ENCODE measurements at regions not wholly inside any gene's neighbourhood (a gene's known extent, or its start where the extent isn't known, plus 50 kb on each side); places are given as distances from the start of the nearest gene placed in this dataset.

DNA sequence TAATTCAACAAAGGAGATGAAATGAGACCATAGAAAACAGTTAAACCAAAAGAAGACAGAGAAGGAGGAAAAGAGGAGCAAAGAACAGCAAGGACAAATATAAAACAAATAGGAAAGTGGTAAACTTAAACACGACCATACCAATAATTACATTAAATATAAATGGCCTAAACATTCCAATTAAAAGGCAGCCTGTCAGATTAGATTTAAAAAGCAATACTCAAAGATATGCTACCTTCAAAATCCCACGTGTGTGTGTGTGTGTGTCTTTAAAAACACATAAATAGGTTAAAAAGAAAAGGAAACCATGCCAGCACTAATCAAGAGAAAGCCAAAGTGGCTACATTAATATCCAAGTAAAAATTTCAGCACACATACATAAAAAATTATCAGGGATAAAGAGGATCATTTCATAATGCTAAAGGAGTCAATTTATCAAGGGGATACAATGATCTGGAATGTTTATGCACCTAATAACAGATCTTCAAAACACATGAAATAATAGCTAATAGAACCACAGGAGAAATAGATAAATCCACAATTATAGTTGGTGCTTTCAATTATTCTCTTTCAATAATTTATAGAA lies 355.7 kb upstream of the POU3F1 start (continued):
- no peak for TF ChIP-seq REST (IDR thresholded peaks at IDR 0.05; ENCODE audit: low read depth)
- no peak for TF ChIP-seq EZH2phosphoT487 (IDR thresholded peaks at IDR 0.05; ENCODE audit: borderline replicate concordance)

DNA sequence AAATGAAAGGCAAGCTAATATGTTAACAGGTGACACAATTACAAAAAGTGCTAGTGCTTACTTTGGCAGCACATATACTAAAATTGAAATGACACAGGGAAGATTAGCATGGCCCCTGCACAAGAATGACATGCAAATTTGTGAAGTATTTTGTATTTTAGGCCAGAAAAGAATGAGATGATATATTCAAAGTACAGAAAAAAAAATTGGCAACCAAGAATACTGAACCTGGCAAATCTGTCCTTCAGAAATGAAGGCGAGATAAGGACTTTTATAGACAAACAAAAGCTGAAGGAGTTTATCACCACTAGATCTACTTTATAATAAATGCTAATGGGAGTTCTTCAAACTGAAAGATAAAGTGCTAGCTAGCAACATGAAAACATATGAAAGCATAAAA lies 350.0 kb upstream of the POU3F1 start:
- ChIA-PET RAD21 (ENCODE audit: low non-redundant PET in 1 of 2, low total read pairs in 2 of 2, uncharacterized antibody in 2 of 2, unreplicated experiment in 2 of 2) (no interaction called here), CTCF (no interaction called here), POLR2A (no interaction called here)
- H3K4me2 ChIP-seq (ENCODE audit: low read length) = no peak overlapping the region
- no peak overlapping the region for H2AFZ ChIP-seq (ENCODE audit: low read depth, low read length, poor library complexity, severe bottlenecking)
- no peaks in the 10 kb centered on the region for H3K79me2 ChIP-seq (ENCODE audit: insufficient read depth, low read length)
- no peaks in the 10 kb centered on the region for H4K20me1 ChIP-seq (ENCODE audit: insufficient read depth)
- peaks cover 0 to 5% of the 10 kb centered on the region in 2 experiments; a peak in 2 of 4 replicates for H3K9me3 ChIP-seq (ENCODE audit: control insufficient read depth in 1 of 2, insufficient read depth in 1 of 2, low read depth in 1 of 2, low read length in 2 of 2)
- no peaks in the 10 kb centered on the region for H3K9me2 ChIP-seq (ENCODE audit: insufficient read depth)
- DNase-seq (ENCODE audit: low read depth, low spot score) (no peak), ATAC-seq (no peak)
- H3K4me1 ChIP-seq (ENCODE audit: control insufficient read depth in 1 of 2, insufficient read depth in 2 of 2, low read length in 2 of 2) = no peaks in the 10 kb centered on the region
- peaks cover 15% of the 10 kb centered on the region; the same call in 1 of the 2 replicates for H3K27me3 ChIP-seq (ENCODE audit: insufficient read depth, low read length)
- no TSS peak for BruUV-seq (replicated peaks)
- no peak overlapping the region for H3K27ac ChIP-seq (ENCODE audit: low read depth, low read length)
- no peak overlapping the region for H3K4me3 ChIP-seq (replicated peaks in 1 of 2; ENCODE audit: low read depth in 1 of 2, low read length in 2 of 2)
- intact Hi-C loops (cut with micrococcal nuclease) = no loop called here
- no peak overlapping the region for H3K9ac ChIP-seq (ENCODE audit: low read length)
- no peaks in the 10 kb centered on the region for H3K36me3 ChIP-seq (ENCODE audit: control insufficient read depth in 1 of 2, insufficient read depth in 2 of 2, low read length in 2 of 2)
- TF ChIP-seq EGR1 (IDR thresholded peaks at IDR 0.05; ENCODE audit: low read depth) (no peak), CBX3 (IDR thresholded peaks at IDR 0.05; ENCODE audit: low read depth) (no peak), EZH2phosphoT487 (IDR thresholded peaks at IDR 0.05; ENCODE audit: borderline replicate concordance) (no peak), POLR2A (IDR thresholded peaks at IDR 0.05; ENCODE audit: borderline replicate concordance, extremely low read depth, insufficient read depth, insufficient read length) (no peak), TCF7L2 (IDR thresholded peaks at IDR 0.05; ENCODE audit: borderline replicate concordance, extremely low read depth, insufficient read depth, insufficient read length) (no peak), ATF3 (IDR thresholded peaks at IDR 0.05) (no peak), SRF (IDR thresholded peaks at IDR 0.05; ENCODE audit: low read depth) (no peak), ELF1 (IDR thresholded peaks at IDR 0.05; ENCODE audit: borderline replicate concordance, low read depth) (no peak), ZFX (IDR thresholded peaks at IDR 0.05) (no peak), JUND (IDR thresholded peaks at IDR 0.05) (no peak), SP1 (IDR thresholded peaks at IDR 0.05; ENCODE audit: low read depth) (no peak), YY1 (IDR thresholded peaks at IDR 0.05; ENCODE audit: extremely low read depth, insufficient replicate concordance, low read depth, low read length) (no peak), RAD21 (IDR thresholded peaks at IDR 0.05; ENCODE audit: low read depth) (no peak)
- TF ChIP-seq, protein P1, sequence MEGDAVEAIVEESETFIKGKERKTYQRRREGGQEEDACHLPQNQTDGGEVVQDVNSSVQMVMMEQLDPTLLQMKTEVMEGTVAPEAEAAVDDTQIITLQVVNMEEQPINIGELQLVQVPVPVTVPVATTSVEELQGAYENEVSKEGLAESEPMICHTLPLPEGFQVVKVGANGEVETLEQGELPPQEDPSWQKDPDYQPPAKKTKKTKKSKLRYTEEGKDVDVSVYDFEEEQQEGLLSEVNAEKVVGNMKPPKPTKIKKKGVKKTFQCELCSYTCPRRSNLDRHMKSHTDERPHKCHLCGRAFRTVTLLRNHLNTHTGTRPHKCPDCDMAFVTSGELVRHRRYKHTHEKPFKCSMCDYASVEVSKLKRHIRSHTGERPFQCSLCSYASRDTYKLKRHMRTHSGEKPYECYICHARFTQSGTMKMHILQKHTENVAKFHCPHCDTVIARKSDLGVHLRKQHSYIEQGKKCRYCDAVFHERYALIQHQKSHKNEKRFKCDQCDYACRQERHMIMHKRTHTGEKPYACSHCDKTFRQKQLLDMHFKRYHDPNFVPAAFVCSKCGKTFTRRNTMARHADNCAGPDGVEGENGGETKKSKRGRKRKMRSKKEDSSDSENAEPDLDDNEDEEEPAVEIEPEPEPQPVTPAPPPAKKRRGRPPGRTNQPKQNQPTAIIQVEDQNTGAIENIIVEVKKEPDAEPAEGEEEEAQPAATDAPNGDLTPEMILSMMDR (IDR thresholded peaks at IDR 0.05 in 2 of 3, conservative IDR thresholded peaks at IDR 0.05 in 1 of 3; ENCODE audit: borderline replicate concordance in 1 of 3, insufficient read depth in 1 of 3, low read depth in 2 of 3, low read length in 2 of 3) = no peak
- TF ChIP-seq, protein P2, sequence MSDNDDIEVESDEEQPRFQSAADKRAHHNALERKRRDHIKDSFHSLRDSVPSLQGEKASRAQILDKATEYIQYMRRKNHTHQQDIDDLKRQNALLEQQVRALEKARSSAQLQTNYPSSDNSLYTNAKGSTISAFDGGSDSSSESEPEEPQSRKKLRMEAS (IDR thresholded peaks at IDR 0.05) = no peak
- TF ChIP-seq, protein P3, sequence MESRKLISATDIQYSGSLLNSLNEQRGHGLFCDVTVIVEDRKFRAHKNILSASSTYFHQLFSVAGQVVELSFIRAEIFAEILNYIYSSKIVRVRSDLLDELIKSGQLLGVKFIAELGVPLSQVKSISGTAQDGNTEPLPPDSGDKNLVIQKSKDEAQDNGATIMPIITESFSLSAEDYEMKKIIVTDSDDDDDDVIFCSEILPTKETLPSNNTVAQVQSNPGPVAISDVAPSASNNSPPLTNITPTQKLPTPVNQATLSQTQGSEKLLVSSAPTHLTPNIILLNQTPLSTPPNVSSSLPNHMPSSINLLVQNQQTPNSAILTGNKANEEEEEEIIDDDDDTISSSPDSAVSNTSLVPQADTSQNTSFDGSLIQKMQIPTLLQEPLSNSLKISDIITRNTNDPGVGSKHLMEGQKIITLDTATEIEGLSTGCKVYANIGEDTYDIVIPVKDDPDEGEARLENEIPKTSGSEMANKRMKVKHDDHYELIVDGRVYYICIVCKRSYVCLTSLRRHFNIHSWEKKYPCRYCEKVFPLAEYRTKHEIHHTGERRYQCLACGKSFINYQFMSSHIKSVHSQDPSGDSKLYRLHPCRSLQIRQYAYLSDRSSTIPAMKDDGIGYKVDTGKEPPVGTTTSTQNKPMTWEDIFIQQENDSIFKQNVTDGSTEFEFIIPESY (IDR thresholded peaks at IDR 0.05; ENCODE audit: extremely low read depth, insufficient replicate concordance, low read length) = no peak
